WI38 (cell line): ENCODE measurements at regions not wholly inside any gene's neighbourhood (a gene's known extent, or its start where the extent isn't known, plus 50 kb on each side); places are given as distances from the start of the nearest gene placed in this dataset.

Experiments used
- H3K4me3 ChIP-seq: 2 replicates; pipeline ENCODE4 v1.5.1; 2011; ENCODE audit warnings: low read depth, mild to moderate bottlenecking, control low read depth, low read length
- CTCF ChIP-seq: IDR thresholded peaks from 2 replicates; pipeline ENCODE4 v1.5.1; 2012; ENCODE audit warnings: low read depth, mild to moderate bottlenecking, control low read depth, low read length

GRCh38 chr15:93506646-93507045 is 417.6 kb upstream of the RGMA start:
- no peak overlapping the region for H3K4me3 ChIP-seq
- no peak for TF ChIP-seq CTCF

GRCh38 chr15:93505506-93505905 is 416.5 kb upstream of the RGMA start:
- no peak for TF ChIP-seq CTCF
- no peak overlapping the region for H3K4me3 ChIP-seq

GRCh38 chr15:93501946-93502345 is 412.9 kb upstream of the RGMA start:
- H3K4me3 ChIP-seq: no peak overlapping the region

GRCh38 chr15:93500155-93500554 is 411.1 kb upstream of the RGMA start:
- no peak overlapping the region for H3K4me3 ChIP-seq
- no peak for TF ChIP-seq CTCF

More at GRCh38 chr15:93501946-93502345, 412.9 kb upstream of the RGMA start:
- no peak for TF ChIP-seq CTCF

- no peak overlapping the region for H3K4me3 ChIP-seq
- no peak for TF ChIP-seq CTCF
These were observed 408.3 kb upstream of the RGMA start for GRCh38 chr15:93497291-93497690.

GRCh38 chr15:93496888-93497287 is 407.9 kb upstream of the RGMA start:
- H3K4me3 ChIP-seq: no peak overlapping the region
- no peak for TF ChIP-seq CTCF

- H3K4me3 ChIP-seq: no peak overlapping the region
- TF ChIP-seq CTCF: no peak
These were observed 407.0 kb upstream of the RGMA start for GRCh38 chr15:93495799-93496637.
